ENCODE measurements at regions not wholly inside any gene's neighbourhood (a gene's known extent, or its start where the extent isn't known, plus 50 kb on each side); places are given as distances from the start of the nearest gene placed in this dataset.

DNA sequence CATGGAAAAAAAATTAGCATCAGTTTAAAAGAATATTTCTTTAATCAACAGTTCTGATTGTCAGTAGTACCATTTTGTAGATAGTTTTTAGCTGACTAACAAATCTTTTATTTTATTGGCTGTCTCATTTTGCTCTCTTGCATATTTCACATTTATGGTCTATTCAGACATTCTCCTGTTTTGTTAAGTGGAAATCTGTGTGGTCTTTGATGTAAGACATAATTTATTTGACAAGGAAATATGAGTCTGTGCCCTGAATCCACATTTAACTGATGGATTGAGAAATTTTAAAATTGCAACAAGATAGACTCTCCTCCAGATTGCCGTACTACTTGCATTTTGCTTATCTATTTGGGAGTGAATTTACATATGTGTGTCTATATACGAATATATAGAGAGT, 96.3 kb upstream of the ATP5MC3 start:
- no peaks in the 10 kb centered on the region for H3K4me1 ChIP-seq (ENCODE audit: control insufficient read depth in 1 of 2, insufficient read depth in 2 of 2, low read length in 2 of 2)
- CTCF ChIA-PET: interaction anchor here (1.9 kb wide), 1 partner anchor 26 kb away, joined by 7 read pairs; no protein-coding TSS in a partner anchor

More for the DNA sequence above, 96.3 kb upstream of the ATP5MC3 start:
- Histone ChIP-seq H2AFZ (ENCODE audit: low read depth, low read length, poor library complexity, severe bottlenecking) (no peak overlapping the region), H3K4me3 (replicated peaks in 1 of 2; ENCODE audit: low read depth in 1 of 2, low read length in 2 of 2) (no peak overlapping the region), H3K9me3 (ENCODE audit: control insufficient read depth in 1 of 2, insufficient read depth in 1 of 2, low read depth in 1 of 2, low read length in 2 of 2) (no peaks in the 10 kb centered on the region), H3K36me3 (ENCODE audit: control insufficient read depth in 1 of 2, insufficient read depth in 2 of 2, low read length in 2 of 2) (no peaks in the 10 kb centered on the region), H3K27me3 (ENCODE audit: insufficient read depth, low read length) (no peaks in the 10 kb centered on the region), H3K27ac (ENCODE audit: low read depth, low read length) (no peak overlapping the region), H4K20me1 (ENCODE audit: insufficient read depth) (no peaks in the 10 kb centered on the region), H3K4me2 (ENCODE audit: low read length) (no peak overlapping the region), H3K79me2 (ENCODE audit: insufficient read depth, low read length) (no peaks in the 10 kb centered on the region), H3K9ac (ENCODE audit: low read length) (no peak overlapping the region), H3K9me2 (ENCODE audit: insufficient read depth) (no peaks in the 10 kb centered on the region)
- BruUV-seq (replicated peaks): no TSS peak
- intact Hi-C loops (cut with micrococcal nuclease): no loop called here
- DNase-seq (ENCODE audit: low read depth, low spot score) (no peak), ATAC-seq (no peak)
- ChIA-PET POLR2A (no interaction called here), RAD21 (ENCODE audit: low non-redundant PET in 1 of 2, low total read pairs in 2 of 2, uncharacterized antibody in 2 of 2, unreplicated experiment in 2 of 2) (no interaction called here)
- TF ChIP-seq ELF1 (IDR thresholded peaks at IDR 0.05; ENCODE audit: borderline replicate concordance, low read depth) (no peak), FOSL1 (IDR thresholded peaks at IDR 0.05; ENCODE audit: low read depth) (no peak), CTCF (IDR thresholded peaks at IDR 0.05 in 2 of 3, conservative IDR thresholded peaks at IDR 0.05 in 1 of 3; ENCODE audit: borderline replicate concordance in 1 of 3, insufficient read depth in 1 of 3, low read depth in 2 of 3, low read length in 2 of 3) (no peak), CEBPB (IDR thresholded peaks at IDR 0.05; ENCODE audit: low read depth) (no peak), ZNF274 (IDR thresholded peaks at IDR 0.05; ENCODE audit: low read depth, low read length) (no peak), EZH2 (IDR thresholded peaks at IDR 0.05) (no peak), EZH2phosphoT487 (IDR thresholded peaks at IDR 0.05; ENCODE audit: borderline replicate concordance) (no peak), REST (IDR thresholded peaks at IDR 0.05; ENCODE audit: low read depth) (no peak), POLR2A (IDR thresholded peaks at IDR 0.05; ENCODE audit: borderline replicate concordance, extremely low read depth, insufficient read depth, insufficient read length) (no peak), SP1 (IDR thresholded peaks at IDR 0.05; ENCODE audit: low read depth) (no peak), EGR1 (IDR thresholded peaks at IDR 0.05; ENCODE audit: low read depth) (no peak), ZFX (IDR thresholded peaks at IDR 0.05) (no peak), POLR2AphosphoS5 (IDR thresholded peaks at IDR 0.05; ENCODE audit: low read depth, low read length) (no peak), CBX3 (IDR thresholded peaks at IDR 0.05; ENCODE audit: low read depth) (no peak), ATF3 (IDR thresholded peaks at IDR 0.05) (no peak), SIN3A (IDR thresholded peaks at IDR 0.05; ENCODE audit: low read depth) (no peak), TCF7L2 (IDR thresholded peaks at IDR 0.05; ENCODE audit: borderline replicate concordance, extremely low read depth, insufficient read depth, insufficient read length) (no peak)
- TF ChIP-seq, protein P1, sequence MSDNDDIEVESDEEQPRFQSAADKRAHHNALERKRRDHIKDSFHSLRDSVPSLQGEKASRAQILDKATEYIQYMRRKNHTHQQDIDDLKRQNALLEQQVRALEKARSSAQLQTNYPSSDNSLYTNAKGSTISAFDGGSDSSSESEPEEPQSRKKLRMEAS (IDR thresholded peaks at IDR 0.05): no peak
